OCI-LY3 (cell line): ENCODE measurements at regions not wholly inside any gene's neighbourhood (a gene's known extent, or its start where the extent isn't known, plus 50 kb on each side); places are given as distances from the start of the nearest gene placed in this dataset.

Source experiments
- H2AFZ ChIP-seq: fragments of 200-600, 300-600 bp; shearing (Covaris generic); 2 replicates; pipeline ENCODE4 v1.6.0; 2014; ENCODE audit warnings: antibody characterized with exemption, low read depth, low read length
- H3K27ac ChIP-seq: fragments of 200-600, 300-600 bp; sonication (generic); 2 replicates; pipeline ENCODE4 v1.5.1; 2014; ENCODE audit warnings: mild to moderate bottlenecking, low read length, moderate library complexity, mixed read lengths
- H3K27me3 ChIP-seq: fragments of 200-600, 300-600 bp; sonication (generic); 2 replicates; pipeline ENCODE4 v1.6.1; 2014; ENCODE audit warnings: low read depth, low read length, mixed read lengths
- H3K36me3 ChIP-seq: fragments of 200-600, 300-600 bp; sonication (generic); replicated peaks from 2 replicates; pipeline ENCODE3; 2014; ENCODE audit warnings: low read depth, low read length, mixed read lengths
- H3K4me1 ChIP-seq: fragments of 300-600, 200-600 bp; sonication (generic); 2 replicates; pipeline ENCODE4 v1.6.1; 2014; ENCODE audit warnings: low read length, mixed read lengths
- H3K4me2 ChIP-seq: fragments of 200-600, 300-600 bp; sonication (generic); 2 replicates; pipeline ENCODE4 v1.6.1; 2014; ENCODE audit warnings: low read length, mixed read lengths
- H3K4me3 ChIP-seq: fragments of 300-600, 200-600 bp; sonication (generic); 2 replicates; pipeline ENCODE4 v1.5.1; 2014; ENCODE audit warnings: antibody characterized with exemption, mild to moderate bottlenecking, low read length, moderate library complexity
- H3K79me2 ChIP-seq: fragments of 300-600, 200-600 bp; shearing (Covaris generic); 2 replicates; pipeline ENCODE4 v1.6.1; 2014; ENCODE audit warnings: mild to moderate bottlenecking, low read length, mixed read lengths
- H3K9ac ChIP-seq: fragments of 300-600, 200-600 bp; shearing (Covaris generic); 2 replicates; pipeline ENCODE4 v1.6.0; 2014; ENCODE audit warnings: mild to moderate bottlenecking, low read length, moderate library complexity
- H3K9me3 ChIP-seq: fragments of 200-600, 300-600 bp; shearing (Covaris generic); 2 replicates; pipeline ENCODE4 v1.6.1; 2014; ENCODE audit warnings: low read length, mixed read lengths; ENCODE audit not compliant: insufficient read depth
- H4K20me1 ChIP-seq: fragments of 200-600, 300-600 bp; sonication (generic); 2 replicates; pipeline ENCODE4 v1.6.1; 2016; ENCODE audit warnings: low read length, mixed read lengths; ENCODE audit not compliant: insufficient read depth
- EZH2phosphoT487 ChIP-seq: fragments of 200-600 bp; shearing (Covaris generic); IDR thresholded peaks from 2 replicates; pipeline ENCODE4 v1.6.1; 2018; ENCODE audit warnings: antibody characterized with exemption, mixed run types, low read depth
- TF ChIP-seq, protein P1 (sequence below): fragments of 200-600, 300-600 bp; sonication (generic); IDR thresholded peaks from 2 replicates; pipeline ENCODE4 v1.5.1; 2014; ENCODE audit warnings: antibody characterized with exemption, low read length, low read depth

DNA sequence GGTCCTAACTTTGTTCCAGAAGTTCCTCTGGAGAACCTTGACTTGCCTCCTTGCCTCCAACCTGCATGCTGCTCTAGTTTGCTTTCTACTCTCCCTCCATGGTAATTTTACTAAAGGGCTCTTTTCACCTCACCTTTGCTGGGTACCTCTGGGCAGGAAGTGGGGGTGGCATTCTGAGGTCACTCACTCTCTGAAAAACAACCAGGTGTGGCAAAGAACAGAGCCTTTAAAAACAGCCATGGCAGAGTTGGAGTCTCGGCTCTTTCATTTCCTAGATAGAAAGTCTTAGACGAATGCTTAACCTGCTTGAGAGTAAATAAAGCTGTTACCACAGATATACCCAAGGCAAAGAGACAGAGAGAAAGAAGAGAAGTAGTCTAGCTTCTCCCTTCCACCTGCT lies 827.9 kb downstream of the BCL11B start:
- Histone ChIP-seq H3K79me2 (no peaks in the 10 kb centered on the region), H3K4me3 (no peak overlapping the region), H3K9ac (no peak overlapping the region), H3K36me3 (no peaks in the 10 kb centered on the region), H2AFZ (no peak overlapping the region), H3K4me1 (no peaks in the 10 kb centered on the region), H4K20me1 (no peaks in the 10 kb centered on the region), H3K4me2 (no peak overlapping the region), H3K9me3 (no peaks in the 10 kb centered on the region), H3K27me3 (no peaks in the 10 kb centered on the region), H3K27ac (no peak overlapping the region)
- TF ChIP-seq EZH2phosphoT487: no peak
- TF ChIP-seq, protein P1, sequence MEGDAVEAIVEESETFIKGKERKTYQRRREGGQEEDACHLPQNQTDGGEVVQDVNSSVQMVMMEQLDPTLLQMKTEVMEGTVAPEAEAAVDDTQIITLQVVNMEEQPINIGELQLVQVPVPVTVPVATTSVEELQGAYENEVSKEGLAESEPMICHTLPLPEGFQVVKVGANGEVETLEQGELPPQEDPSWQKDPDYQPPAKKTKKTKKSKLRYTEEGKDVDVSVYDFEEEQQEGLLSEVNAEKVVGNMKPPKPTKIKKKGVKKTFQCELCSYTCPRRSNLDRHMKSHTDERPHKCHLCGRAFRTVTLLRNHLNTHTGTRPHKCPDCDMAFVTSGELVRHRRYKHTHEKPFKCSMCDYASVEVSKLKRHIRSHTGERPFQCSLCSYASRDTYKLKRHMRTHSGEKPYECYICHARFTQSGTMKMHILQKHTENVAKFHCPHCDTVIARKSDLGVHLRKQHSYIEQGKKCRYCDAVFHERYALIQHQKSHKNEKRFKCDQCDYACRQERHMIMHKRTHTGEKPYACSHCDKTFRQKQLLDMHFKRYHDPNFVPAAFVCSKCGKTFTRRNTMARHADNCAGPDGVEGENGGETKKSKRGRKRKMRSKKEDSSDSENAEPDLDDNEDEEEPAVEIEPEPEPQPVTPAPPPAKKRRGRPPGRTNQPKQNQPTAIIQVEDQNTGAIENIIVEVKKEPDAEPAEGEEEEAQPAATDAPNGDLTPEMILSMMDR: no peak

DNA sequence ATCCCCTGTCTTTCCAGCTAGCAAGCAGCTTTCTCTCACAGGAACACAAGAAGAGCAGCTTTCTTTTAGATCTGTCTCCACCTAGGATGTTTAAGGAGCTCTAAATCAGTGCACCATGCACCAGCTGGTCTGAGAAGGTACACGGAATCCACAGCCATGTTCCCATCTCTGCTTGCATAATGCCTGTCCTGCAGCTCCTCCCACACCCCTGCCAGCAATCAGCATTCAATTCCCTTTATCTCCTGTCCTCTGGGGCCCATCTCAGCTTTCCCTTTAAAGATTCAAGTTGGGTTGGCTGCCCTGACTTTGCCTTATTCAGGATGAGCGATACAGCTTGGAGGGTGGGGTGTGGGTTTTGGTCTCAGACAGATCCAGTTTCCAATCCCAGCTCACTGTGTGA lies 826.3 kb downstream of the BCL11B start:
- no peaks in the 10 kb centered on the region for H3K4me1 ChIP-seq
- no peak overlapping the region for H3K4me2 ChIP-seq
- no peak overlapping the region for H3K9ac ChIP-seq
- H4K20me1 ChIP-seq: no peaks in the 10 kb centered on the region
- no peaks in the 10 kb centered on the region for H3K27me3 ChIP-seq
- TF ChIP-seq, protein P1: no peak
- TF ChIP-seq EZH2phosphoT487: no peak
- no peak overlapping the region for H3K27ac ChIP-seq
- H3K4me3 ChIP-seq: no peak overlapping the region
- H3K36me3 ChIP-seq: no peaks in the 10 kb centered on the region
- no peak overlapping the region; the same call in 1 of the 2 replicates for H2AFZ ChIP-seq
- no peaks in the 10 kb centered on the region for H3K9me3 ChIP-seq
- H3K79me2 ChIP-seq: no peaks in the 10 kb centered on the region

DNA sequence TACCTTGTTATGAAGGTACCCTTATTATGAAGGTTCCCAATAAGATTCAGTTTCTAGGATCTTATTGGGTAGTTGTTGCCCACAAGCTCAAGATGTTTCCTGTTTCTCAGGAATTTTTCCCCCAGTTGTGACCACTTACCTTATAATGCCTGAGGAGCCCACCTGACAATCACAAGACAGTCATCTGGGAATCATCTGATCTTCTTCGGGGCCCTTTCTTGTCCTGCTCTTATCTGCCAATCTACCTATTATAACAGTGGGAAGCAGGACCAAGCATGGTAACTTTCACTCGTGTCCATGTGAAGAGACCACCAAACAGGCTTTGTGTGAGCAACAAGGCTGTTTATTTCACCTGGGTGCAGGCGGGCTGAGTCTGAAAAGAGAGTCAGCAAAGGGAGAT lies 825.5 kb downstream of the BCL11B start:
- Histone ChIP-seq H3K27me3 (no peaks in the 10 kb centered on the region), H3K79me2 (no peaks in the 10 kb centered on the region), H3K9ac (no peak overlapping the region), H2AFZ (no peak overlapping the region), H3K27ac (no peak overlapping the region), H3K4me2 (no peak overlapping the region), H3K4me3 (no peak overlapping the region), H3K36me3 (no peaks in the 10 kb centered on the region), H4K20me1 (no peaks in the 10 kb centered on the region), H3K4me1 (no peaks in the 10 kb centered on the region), H3K9me3 (no peaks in the 10 kb centered on the region)
- TF ChIP-seq EZH2phosphoT487: no peak
- TF ChIP-seq, protein P1: no peak

DNA sequence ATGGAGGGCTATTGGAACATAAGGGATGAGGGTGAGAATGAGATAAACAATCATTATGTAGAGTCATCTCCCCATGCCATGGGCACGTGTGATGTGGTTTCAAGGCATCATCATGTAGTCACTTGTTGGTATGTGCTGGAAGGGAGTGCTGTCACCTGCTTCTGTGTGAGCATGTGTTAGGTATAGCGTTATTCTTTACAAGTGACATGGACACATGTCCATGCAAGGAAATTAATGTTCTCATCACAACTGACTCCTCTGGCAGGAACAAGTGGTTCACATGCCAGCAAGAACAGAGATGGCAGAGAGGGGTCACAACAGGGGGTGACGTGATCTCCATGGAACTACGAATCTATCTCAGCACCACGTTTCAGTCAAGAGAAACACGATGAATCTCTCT lies 815.8 kb downstream of the BCL11B start:
- H3K9ac ChIP-seq: no peak overlapping the region
- no peaks in the 10 kb centered on the region for H4K20me1 ChIP-seq
- H3K27me3 ChIP-seq: no peaks in the 10 kb centered on the region
- no peaks in the 10 kb centered on the region for H3K79me2 ChIP-seq
- H3K4me1 ChIP-seq: 0 out of 2 replicates have a peak, but pooled peaks cover 3% of the 10 kb centered on the region
- no peak overlapping the region for H2AFZ ChIP-seq
- no peaks in the 10 kb centered on the region for H3K36me3 ChIP-seq
- H3K27ac ChIP-seq: no peak overlapping the region
- H3K4me2 ChIP-seq: no peak overlapping the region
- TF ChIP-seq, protein P1: no peak
- no peak for TF ChIP-seq EZH2phosphoT487
- no peak overlapping the region for H3K4me3 ChIP-seq
- no peaks in the 10 kb centered on the region; the same call in 1 of the 2 replicates for H3K9me3 ChIP-seq
